Testis (tissue), 2 donors: ENCODE measurements at regions not wholly inside any gene's neighbourhood (a gene's known extent, or its start where the extent isn't known, plus 50 kb on each side); places are given as distances from the start of the nearest gene placed in this dataset.

Experiments
- POLR2A ChIP-seq: fragments of 450-650 bp; IDR thresholded peaks from one replicate; pipeline ENCODE4 v1.6.1; 2017; ENCODE audit warnings: antibody characterized with exemption, mild to moderate bottlenecking, moderate library complexity
- TF ChIP-seq, protein P1 (sequence below), 3 experiments: fragments of 450-650 bp in 2 of 3; fragments of 200-600 bp in 1 of 3; sonication (generic) in 1 of 3; IDR thresholded peaks; one replicate each; pipeline ENCODE4 v1.5.1; 2016 to 2019; ENCODE audit warnings: antibody characterized with exemption in 3 of 3, mild to moderate bottlenecking in 2 of 3, moderate library complexity in 1 of 3

DNA sequence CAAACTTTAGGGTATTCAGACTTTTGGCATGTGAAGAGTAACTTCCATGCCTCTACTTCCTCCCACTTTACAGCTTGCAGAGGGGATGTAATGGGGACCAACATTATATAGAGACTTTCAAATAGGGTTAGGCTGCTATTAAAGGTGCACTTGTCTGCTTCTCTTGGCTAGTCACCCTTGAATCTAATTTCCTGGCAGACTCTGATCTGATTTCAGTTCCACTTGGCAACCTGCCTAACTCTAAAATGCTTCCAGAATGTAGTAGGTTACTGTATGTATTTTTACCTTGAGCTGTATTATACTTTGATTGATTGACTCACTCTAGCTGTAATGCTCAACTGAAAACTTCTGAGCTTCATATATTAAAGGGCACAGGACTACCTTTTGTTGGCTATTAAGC lies 693.4 kb downstream of the KCTD16 start:
- TF ChIP-seq POLR2A, result no peak
- TF ChIP-seq, protein P1, sequence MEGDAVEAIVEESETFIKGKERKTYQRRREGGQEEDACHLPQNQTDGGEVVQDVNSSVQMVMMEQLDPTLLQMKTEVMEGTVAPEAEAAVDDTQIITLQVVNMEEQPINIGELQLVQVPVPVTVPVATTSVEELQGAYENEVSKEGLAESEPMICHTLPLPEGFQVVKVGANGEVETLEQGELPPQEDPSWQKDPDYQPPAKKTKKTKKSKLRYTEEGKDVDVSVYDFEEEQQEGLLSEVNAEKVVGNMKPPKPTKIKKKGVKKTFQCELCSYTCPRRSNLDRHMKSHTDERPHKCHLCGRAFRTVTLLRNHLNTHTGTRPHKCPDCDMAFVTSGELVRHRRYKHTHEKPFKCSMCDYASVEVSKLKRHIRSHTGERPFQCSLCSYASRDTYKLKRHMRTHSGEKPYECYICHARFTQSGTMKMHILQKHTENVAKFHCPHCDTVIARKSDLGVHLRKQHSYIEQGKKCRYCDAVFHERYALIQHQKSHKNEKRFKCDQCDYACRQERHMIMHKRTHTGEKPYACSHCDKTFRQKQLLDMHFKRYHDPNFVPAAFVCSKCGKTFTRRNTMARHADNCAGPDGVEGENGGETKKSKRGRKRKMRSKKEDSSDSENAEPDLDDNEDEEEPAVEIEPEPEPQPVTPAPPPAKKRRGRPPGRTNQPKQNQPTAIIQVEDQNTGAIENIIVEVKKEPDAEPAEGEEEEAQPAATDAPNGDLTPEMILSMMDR (IDR thresholded peaks at IDR 0.05), result no peak
